ENCODE measurements at regions not wholly inside any gene's neighbourhood (a gene's known extent, or its start where the extent isn't known, plus 50 kb on each side); places are given as distances from the start of the nearest gene placed in this dataset.
"Not testable (repeated sequence)": the region's sequence is repeated elsewhere in the genome, so short reads cannot be mapped to it uniquely, and the experiment has no call there.

GRCh38 chr3:180782195-180782984 is 103.1 kb upstream of the CCDC39 start:
- Histone ChIP-seq H3K9me3 (no peaks in the 10 kb centered on the region), H3K27ac (no peak overlapping the region), H3K4me3 (no peak overlapping the region), H3K4me1 (no peaks in the 10 kb centered on the region), H3K36me3 (no peaks in the 10 kb centered on the region), H3K27me3 (no peaks in the 10 kb centered on the region)
- intact Hi-C loops (cut with DNase I) = no loop called here
- TF ChIP-seq POLR2A (IDR thresholded peaks at IDR 0.05) (no peak), CTCF (IDR thresholded peaks at IDR 0.05) (no peak)
- DNase-seq (no peak), ATAC-seq (no peak)
- WGBS (ENCODE audit: insufficient coverage, low coverage, low lambda C conversion rate, missing lambda C conversion rate) = 38% methylated on average over 1 of the region's 1 CpG

- DNase-seq; H3K4me3 ChIP-seq; H3K9me3 ChIP-seq; intact Hi-C loops (cut with DNase I); H3K36me3 ChIP-seq; H3K27ac ChIP-seq; H3K4me1 ChIP-seq; H3K27me3 ChIP-seq; ATAC-seq: not testable (repeated sequence)
- WGBS (ENCODE audit: insufficient coverage, low coverage, low lambda C conversion rate, missing lambda C conversion rate) = 41% methylated on average over 3 of the region's 3 CpGs
Measured at GRCh38 chr3:180786227-180786626, 106.9 kb upstream of the CCDC39 start.

- no peak for TF ChIP-seq CTCF (IDR thresholded peaks at IDR 0.05)
- no peak for TF ChIP-seq POLR2A (IDR thresholded peaks at IDR 0.05)
- Histone ChIP-seq H3K27me3 (no peaks in the 10 kb centered on the region), H3K27ac (no peak overlapping the region), H3K36me3 (no peaks in the 10 kb centered on the region), H3K4me3 (no peak overlapping the region), H3K4me1 (no peaks in the 10 kb centered on the region), H3K9me3 (no peaks in the 10 kb centered on the region)
- intact Hi-C loops (cut with DNase I) = no loop called here
- ATAC-seq = no peak
- 26% methylated on average over 2 of the region's 2 CpGs for WGBS (ENCODE audit: insufficient coverage, low coverage, low lambda C conversion rate, missing lambda C conversion rate)
- DNase-seq = no peak
Measured at GRCh38 chr3:180789774-180790173, 110.5 kb upstream of the CCDC39 start.

GRCh38 chr3:180798197-180798596 is 114.3 kb upstream of the FXR1 start:
- Histone ChIP-seq H3K27me3 (no peaks in the 10 kb centered on the region), H3K9me3 (no peaks in the 10 kb centered on the region), H3K4me3 (no peak overlapping the region), H3K27ac (no peak overlapping the region), H3K4me1 (no peaks in the 10 kb centered on the region), H3K36me3 (no peaks in the 10 kb centered on the region)
- DNase-seq (no peak), ATAC-seq (no peak)
- intact Hi-C loops (cut with DNase I) = no loop called here
- WGBS (ENCODE audit: insufficient coverage, low coverage, low lambda C conversion rate, missing lambda C conversion rate) = 35% methylated on average over 4 of the region's 4 CpGs
- TF ChIP-seq POLR2A (IDR thresholded peaks at IDR 0.05) (no peak), CTCF (IDR thresholded peaks at IDR 0.05) (no peak)

- ATAC-seq = peak in 3 of 4 donors; percentile 47 to 61 (median 55)
- Histone ChIP-seq H3K27ac (no peak overlapping the region), H3K9me3 (no peaks in the 10 kb centered on the region), H3K36me3 (no peaks in the 10 kb centered on the region), H3K27me3 (no peaks in the 10 kb centered on the region), H3K4me1 (no peaks in the 10 kb centered on the region), H3K4me3 (no peak overlapping the region)
- no peak for DNase-seq
- intact Hi-C loops (cut with DNase I) = no loop called here
- TF ChIP-seq POLR2A (IDR thresholded peaks at IDR 0.05) (no peak), CTCF (IDR thresholded peaks at IDR 0.05) (peak in 3 of 4 donors; percentile 46 to 55 (median 48))
Measured at GRCh38 chr3:180802837-180803236, 109.6 kb upstream of the FXR1 start.
